C4-2B (cell line): ENCODE measurements at regions not wholly inside any gene's neighbourhood (a gene's known extent, or its start where the extent isn't known, plus 50 kb on each side); places are given as distances from the start of the nearest gene placed in this dataset.

Experiments used
- H3K27ac ChIP-seq: fragments of 450-650 bp; 2 replicates; pipeline ENCODE4 v1.5.1; 2017
- ZFX ChIP-seq: fragments of 450-650 bp; IDR thresholded peaks from 2 replicates; pipeline ENCODE4 v1.6.1; 2017
- TF ChIP-seq, protein P1 (sequence below): fragments of 450-650 bp; conservative IDR thresholded peaks from 2 replicates; pipeline ENCODE4 v1.5.1; 2017; ENCODE audit warnings: mild to moderate bottlenecking

DNA sequence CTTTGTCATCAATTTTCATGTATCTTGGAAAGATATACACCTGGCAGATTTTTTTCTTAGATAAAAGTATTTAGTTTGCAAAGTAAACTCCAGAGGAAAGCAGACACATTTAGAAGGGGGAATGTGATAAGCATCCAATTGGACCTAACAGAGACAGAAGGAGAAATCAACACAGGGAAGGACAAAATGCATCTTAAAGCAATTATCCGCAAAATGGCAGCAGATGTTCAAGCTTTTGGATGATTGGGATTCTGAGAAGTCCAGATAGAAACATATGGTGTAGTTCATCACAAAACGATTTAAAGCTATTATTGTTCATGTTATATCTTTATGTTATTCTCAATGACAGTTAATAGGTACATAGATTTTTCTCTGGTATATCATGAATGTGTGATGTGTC is 1153.1 kb upstream of the B3GALT2 start:
- TF ChIP-seq, protein P1, sequence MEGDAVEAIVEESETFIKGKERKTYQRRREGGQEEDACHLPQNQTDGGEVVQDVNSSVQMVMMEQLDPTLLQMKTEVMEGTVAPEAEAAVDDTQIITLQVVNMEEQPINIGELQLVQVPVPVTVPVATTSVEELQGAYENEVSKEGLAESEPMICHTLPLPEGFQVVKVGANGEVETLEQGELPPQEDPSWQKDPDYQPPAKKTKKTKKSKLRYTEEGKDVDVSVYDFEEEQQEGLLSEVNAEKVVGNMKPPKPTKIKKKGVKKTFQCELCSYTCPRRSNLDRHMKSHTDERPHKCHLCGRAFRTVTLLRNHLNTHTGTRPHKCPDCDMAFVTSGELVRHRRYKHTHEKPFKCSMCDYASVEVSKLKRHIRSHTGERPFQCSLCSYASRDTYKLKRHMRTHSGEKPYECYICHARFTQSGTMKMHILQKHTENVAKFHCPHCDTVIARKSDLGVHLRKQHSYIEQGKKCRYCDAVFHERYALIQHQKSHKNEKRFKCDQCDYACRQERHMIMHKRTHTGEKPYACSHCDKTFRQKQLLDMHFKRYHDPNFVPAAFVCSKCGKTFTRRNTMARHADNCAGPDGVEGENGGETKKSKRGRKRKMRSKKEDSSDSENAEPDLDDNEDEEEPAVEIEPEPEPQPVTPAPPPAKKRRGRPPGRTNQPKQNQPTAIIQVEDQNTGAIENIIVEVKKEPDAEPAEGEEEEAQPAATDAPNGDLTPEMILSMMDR = no peak
- TF ChIP-seq ZFX = no peak

DNA sequence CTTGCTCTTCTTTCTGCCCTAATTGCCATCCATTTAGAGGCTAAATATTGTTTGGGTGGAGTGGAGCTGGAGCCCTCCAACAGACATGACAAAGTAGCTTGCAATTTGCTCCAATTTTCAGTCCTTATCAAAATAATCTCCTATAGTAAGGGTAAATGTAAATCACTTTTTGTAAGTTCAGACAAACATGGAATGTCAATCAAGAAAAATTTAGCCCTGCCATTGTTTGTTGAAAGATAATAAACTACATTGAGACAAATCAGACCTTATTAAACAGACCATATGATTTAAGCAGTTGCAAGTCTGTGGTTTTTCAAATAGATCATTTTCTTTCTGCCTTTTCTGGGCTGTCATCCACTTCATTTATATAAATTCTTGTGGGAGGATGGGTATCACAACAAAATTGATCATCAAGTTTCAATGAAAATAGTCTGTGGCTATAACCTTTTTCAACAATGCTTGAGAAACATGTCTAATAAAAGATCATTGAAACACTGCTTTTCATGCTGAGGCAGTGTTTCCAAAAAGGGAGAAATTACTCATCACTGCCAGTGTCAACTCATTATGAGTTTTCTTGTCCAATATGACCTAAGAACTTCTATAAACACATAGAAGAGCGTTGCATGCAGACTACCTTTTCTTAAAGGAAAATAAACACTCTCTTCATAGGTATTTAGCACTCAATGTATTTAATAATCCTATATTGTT is 1152.0 kb upstream of the B3GALT2 start:
- H3K27ac ChIP-seq = no peak overlapping the region
- TF ChIP-seq, protein P1 = no peak
- TF ChIP-seq ZFX = no peak

More for the DNA sequence above, 1153.1 kb upstream of the B3GALT2 start:
- no peak overlapping the region for H3K27ac ChIP-seq

DNA sequence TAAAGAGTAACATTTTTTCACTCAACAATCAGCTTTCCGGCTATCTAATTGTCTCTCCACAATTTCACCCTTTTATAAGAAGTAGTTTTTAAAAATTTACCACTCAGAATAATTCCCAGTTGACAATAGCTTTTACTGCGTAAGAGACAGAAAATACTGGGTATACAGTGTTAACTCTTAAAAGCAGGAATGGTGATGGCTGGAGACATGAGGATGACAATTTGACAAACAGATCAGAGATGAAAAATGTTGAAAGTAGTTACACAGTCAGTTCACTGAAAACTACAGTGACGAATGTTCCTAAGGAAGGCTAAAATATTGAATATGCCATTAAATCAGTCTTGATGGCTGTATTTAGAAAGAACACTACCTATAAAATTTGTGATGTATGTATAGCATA is 1146.8 kb upstream of the B3GALT2 start:
- H3K27ac ChIP-seq = no peak overlapping the region
- no peak for TF ChIP-seq ZFX
- TF ChIP-seq, protein P1 = no peak

DNA sequence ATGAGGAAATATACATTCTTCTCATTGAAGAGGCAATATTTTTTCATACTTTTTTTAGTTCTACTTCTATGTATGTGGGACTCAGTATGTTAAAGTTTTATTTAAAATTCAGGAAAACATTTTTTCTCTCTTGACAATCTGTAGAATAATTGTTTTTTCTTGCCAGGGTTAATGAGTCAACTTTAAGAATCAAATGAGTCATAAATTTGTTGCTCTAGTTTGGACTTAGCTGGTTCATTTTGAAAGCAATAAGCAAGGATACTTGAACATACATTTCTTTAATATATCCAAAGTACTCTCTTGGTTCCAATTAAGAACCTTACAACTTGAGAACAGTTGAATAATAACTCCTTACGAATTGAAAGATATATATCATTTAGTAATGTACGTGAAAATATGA is 1145.3 kb upstream of the B3GALT2 start:
- TF ChIP-seq, protein P1 = no peak
- no peak for TF ChIP-seq ZFX
- H3K27ac ChIP-seq = no peak overlapping the region

DNA sequence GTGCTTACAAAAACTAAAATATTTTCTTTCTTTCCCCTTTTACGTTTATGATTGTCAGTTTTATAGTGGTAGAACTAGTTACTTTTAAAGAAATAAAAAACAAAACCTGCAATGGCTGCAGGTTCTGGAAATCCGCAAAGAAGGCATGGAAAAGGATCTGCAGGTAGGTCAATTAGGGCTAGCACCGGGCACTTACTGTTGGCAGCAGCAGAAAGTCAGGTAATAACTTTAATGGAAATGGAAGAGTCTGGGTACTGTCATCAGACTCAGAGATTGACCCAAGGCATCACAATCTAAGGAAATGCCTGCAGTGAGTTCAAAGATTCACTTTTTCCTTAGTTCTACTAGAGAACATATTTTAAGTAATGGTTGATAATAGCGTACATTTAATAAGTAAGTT is 1136.3 kb upstream of the B3GALT2 start:
- H3K27ac ChIP-seq = no peak overlapping the region
- TF ChIP-seq ZFX = no peak
- TF ChIP-seq, protein P1 = no peak

DNA sequence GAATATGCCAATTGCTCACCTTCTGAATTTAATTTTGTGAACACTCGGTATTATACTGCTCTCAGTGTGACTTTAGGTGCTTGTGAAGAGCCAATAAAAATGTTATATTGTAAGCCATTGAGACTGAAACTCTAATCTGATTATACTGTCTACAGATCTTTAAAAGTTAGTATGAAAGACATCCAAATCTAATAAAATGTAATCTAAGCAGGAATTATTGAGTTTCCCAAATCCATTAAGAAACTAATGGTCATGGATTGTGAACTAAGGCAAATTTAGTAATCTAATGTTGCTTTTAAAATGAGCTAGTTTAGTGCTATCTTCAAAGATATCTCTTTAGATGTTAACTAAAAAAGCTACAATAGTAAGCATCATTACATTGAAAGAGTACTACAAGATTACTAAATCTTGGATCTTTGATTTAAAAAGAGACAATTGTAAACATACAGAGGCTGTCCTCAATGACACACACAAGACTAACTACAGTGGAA is 1132.4 kb upstream of the B3GALT2 start:
- TF ChIP-seq ZFX = no peak
- TF ChIP-seq, protein P1 = no peak

DNA sequence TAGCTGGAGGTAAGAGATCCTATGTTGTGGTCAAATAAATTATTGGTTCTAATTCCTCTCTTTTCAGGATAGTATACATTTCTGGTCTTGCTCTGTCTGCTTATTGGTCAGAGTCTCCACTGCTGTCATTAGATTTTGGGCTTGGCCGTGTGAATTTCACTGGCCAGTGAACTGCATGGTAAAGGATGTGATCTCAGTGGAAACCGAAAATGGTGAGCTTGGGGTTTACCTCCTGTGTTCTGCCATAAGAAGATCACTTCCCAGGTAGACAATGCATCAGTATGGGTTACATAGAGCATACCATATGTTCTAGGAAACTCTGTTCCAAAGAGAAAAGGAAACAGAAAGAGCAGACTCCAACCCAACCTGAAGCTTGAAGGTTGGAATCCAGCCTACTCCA is 1123.3 kb upstream of the B3GALT2 start:
- no peak for TF ChIP-seq ZFX
- TF ChIP-seq, protein P1 = no peak
- H3K27ac ChIP-seq = no peak overlapping the region

More for the DNA sequence above, 1132.4 kb upstream of the B3GALT2 start:
- H3K27ac ChIP-seq = no peak overlapping the region
